ENCODE measurements at regions not wholly inside any gene's neighbourhood (a gene's known extent, or its start where the extent isn't known, plus 50 kb on each side); places are given as distances from the start of the nearest gene placed in this dataset.

- WGBS = 91% methylated on average over 4 of the region's 4 CpGs
- H3K9me3 ChIP-seq (ENCODE audit: control insufficient read depth in 2 of 2, insufficient read depth in 1 of 2, low read length in 1 of 2) = no peaks in the 10 kb centered on the region
- H3K4me1 ChIP-seq (ENCODE audit: control insufficient read depth in 2 of 2, insufficient read depth in 2 of 2, low read length in 2 of 2) = no peaks in the 10 kb centered on the region
- no peaks in the 10 kb centered on the region for H3K36me3 ChIP-seq (ENCODE audit: control insufficient read depth in 2 of 2, insufficient read depth in 2 of 2, low read length in 1 of 2)
- H3K4me3 ChIP-seq (ENCODE audit: low read length in 2 of 2) = no peak overlapping the region
- H3K27me3 ChIP-seq (ENCODE audit: control insufficient read depth in 2 of 2, insufficient read depth in 1 of 2, low read length in 1 of 2) = no peaks in the 10 kb centered on the region
- DNase-seq (ENCODE audit: low read depth in 6 of 9, low spot score in 9 of 9) = no peak
- H3K27ac ChIP-seq (ENCODE audit: low read depth in 1 of 2, low read length in 1 of 2) = no peak overlapping the region
Measured at GRCh38 chr3:55203546-55203945, 275.7 kb upstream of the LRTM1 start.

- Histone ChIP-seq H3K27me3 (ENCODE audit: control insufficient read depth in 2 of 2, insufficient read depth in 1 of 2, low read length in 1 of 2) (no peaks in the 10 kb centered on the region), H3K4me1 (ENCODE audit: control insufficient read depth in 2 of 2, insufficient read depth in 2 of 2, low read length in 2 of 2) (no peaks in the 10 kb centered on the region), H3K4me3 (ENCODE audit: low read length in 2 of 2) (no peak overlapping the region), H3K27ac (ENCODE audit: low read depth in 1 of 2, low read length in 1 of 2) (no peak overlapping the region), H3K36me3 (ENCODE audit: control insufficient read depth in 2 of 2, insufficient read depth in 2 of 2, low read length in 1 of 2) (no peaks in the 10 kb centered on the region), H3K9me3 (ENCODE audit: control insufficient read depth in 2 of 2, insufficient read depth in 1 of 2, low read length in 1 of 2) (no peaks in the 10 kb centered on the region)
- DNase-seq (ENCODE audit: low read depth in 6 of 9, low spot score in 9 of 9) = no peak
- 91% methylated on average over 4 of the region's 4 CpGs for WGBS
Measured at GRCh38 chr3:55203006-55203405, 275.1 kb upstream of the LRTM1 start.

GRCh38 chr3:55202326-55202725 is 274.5 kb upstream of the LRTM1 start:
- 97% methylated on average over 2 of the region's 2 CpGs for WGBS
- Histone ChIP-seq H3K4me1 (ENCODE audit: control insufficient read depth in 2 of 2, insufficient read depth in 2 of 2, low read length in 2 of 2) (no peaks in the 10 kb centered on the region), H3K27me3 (ENCODE audit: control insufficient read depth in 2 of 2, insufficient read depth in 1 of 2, low read length in 1 of 2) (no peaks in the 10 kb centered on the region), H3K4me3 (ENCODE audit: low read length in 2 of 2) (no peak overlapping the region), H3K27ac (ENCODE audit: low read depth in 1 of 2, low read length in 1 of 2) (no peak overlapping the region), H3K9me3 (ENCODE audit: control insufficient read depth in 2 of 2, insufficient read depth in 1 of 2, low read length in 1 of 2) (no peaks in the 10 kb centered on the region), H3K36me3 (ENCODE audit: control insufficient read depth in 2 of 2, insufficient read depth in 2 of 2, low read length in 1 of 2) (no peaks in the 10 kb centered on the region)
- DNase-seq (ENCODE audit: low read depth in 6 of 9, low spot score in 9 of 9) = no peak

- Histone ChIP-seq H3K27me3 (ENCODE audit: control insufficient read depth in 2 of 2, insufficient read depth in 1 of 2, low read length in 1 of 2) (no peaks in the 10 kb centered on the region), H3K36me3 (ENCODE audit: control insufficient read depth in 2 of 2, insufficient read depth in 2 of 2, low read length in 1 of 2) (no peaks in the 10 kb centered on the region)
- 91% methylated on average over 7 of the region's 7 CpGs for WGBS
Measured at GRCh38 chr3:55201779-55202178, 273.9 kb upstream of the LRTM1 start.

GRCh38 chr3:55200906-55201305 is 273.0 kb upstream of the LRTM1 start:
- H3K4me1 ChIP-seq (ENCODE audit: control insufficient read depth in 2 of 2, insufficient read depth in 2 of 2, low read length in 2 of 2) = no peaks in the 10 kb centered on the region
- WGBS = 97% methylated on average over 2 of the region's 2 CpGs
- no peaks in the 10 kb centered on the region for H3K9me3 ChIP-seq (ENCODE audit: control insufficient read depth in 2 of 2, insufficient read depth in 1 of 2, low read length in 1 of 2)
- H3K27ac ChIP-seq (ENCODE audit: low read depth in 1 of 2, low read length in 1 of 2) = no peak overlapping the region
- no peaks in the 10 kb centered on the region for H3K36me3 ChIP-seq (ENCODE audit: control insufficient read depth in 2 of 2, insufficient read depth in 2 of 2, low read length in 1 of 2)
- DNase-seq (ENCODE audit: low read depth in 6 of 9, low spot score in 9 of 9) = no peak
- H3K4me3 ChIP-seq (ENCODE audit: low read length in 2 of 2) = no peak overlapping the region
- H3K27me3 ChIP-seq (ENCODE audit: control insufficient read depth in 2 of 2, insufficient read depth in 1 of 2, low read length in 1 of 2) = no peaks in the 10 kb centered on the region

More at GRCh38 chr3:55201779-55202178, 273.9 kb upstream of the LRTM1 start:
- Histone ChIP-seq H3K4me1 (ENCODE audit: control insufficient read depth in 2 of 2, insufficient read depth in 2 of 2, low read length in 2 of 2) (no peaks in the 10 kb centered on the region), H3K9me3 (ENCODE audit: control insufficient read depth in 2 of 2, insufficient read depth in 1 of 2, low read length in 1 of 2) (no peaks in the 10 kb centered on the region), H3K27ac (ENCODE audit: low read depth in 1 of 2, low read length in 1 of 2) (no peak overlapping the region), H3K4me3 (ENCODE audit: low read length in 2 of 2) (no peak overlapping the region)
- DNase-seq (ENCODE audit: low read depth in 6 of 9, low spot score in 9 of 9) = no peak

- Histone ChIP-seq H3K27me3 (ENCODE audit: control insufficient read depth in 2 of 2, insufficient read depth in 1 of 2, low read length in 1 of 2) (no peaks in the 10 kb centered on the region), H3K4me3 (ENCODE audit: low read length in 2 of 2) (no peak overlapping the region), H3K36me3 (ENCODE audit: control insufficient read depth in 2 of 2, insufficient read depth in 2 of 2, low read length in 1 of 2) (no peaks in the 10 kb centered on the region), H3K4me1 (ENCODE audit: control insufficient read depth in 2 of 2, insufficient read depth in 2 of 2, low read length in 2 of 2) (no peaks in the 10 kb centered on the region), H3K9me3 (ENCODE audit: control insufficient read depth in 2 of 2, insufficient read depth in 1 of 2, low read length in 1 of 2) (no peaks in the 10 kb centered on the region), H3K27ac (ENCODE audit: low read depth in 1 of 2, low read length in 1 of 2) (no peak overlapping the region)
- 90% methylated on average over 4 of the region's 4 CpGs for WGBS
- DNase-seq (ENCODE audit: low read depth in 6 of 9, low spot score in 9 of 9) = no peak
Measured at GRCh38 chr3:55198554-55198953, 270.7 kb upstream of the LRTM1 start.

- Histone ChIP-seq H3K4me1 (ENCODE audit: control insufficient read depth in 2 of 2, insufficient read depth in 2 of 2, low read length in 2 of 2) (no peaks in the 10 kb centered on the region), H3K36me3 (ENCODE audit: control insufficient read depth in 2 of 2, insufficient read depth in 2 of 2, low read length in 1 of 2) (no peaks in the 10 kb centered on the region), H3K4me3 (ENCODE audit: low read length in 2 of 2) (no peak overlapping the region), H3K9me3 (ENCODE audit: control insufficient read depth in 2 of 2, insufficient read depth in 1 of 2, low read length in 1 of 2) (no peaks in the 10 kb centered on the region), H3K27me3 (ENCODE audit: control insufficient read depth in 2 of 2, insufficient read depth in 1 of 2, low read length in 1 of 2) (no peaks in the 10 kb centered on the region), H3K27ac (ENCODE audit: low read depth in 1 of 2, low read length in 1 of 2) (no peak overlapping the region)
- WGBS = 82% methylated on average over 2 of the region's 2 CpGs
- DNase-seq (ENCODE audit: low read depth in 6 of 9, low spot score in 9 of 9) = no peak
Measured at GRCh38 chr3:55197021-55197420, 269.2 kb upstream of the LRTM1 start.

GRCh38 chr3:55196495-55196894 is 268.6 kb upstream of the LRTM1 start:
- H3K9me3 ChIP-seq (ENCODE audit: control insufficient read depth in 2 of 2, insufficient read depth in 1 of 2, low read length in 1 of 2) = no peaks in the 10 kb centered on the region
- 96% methylated on average over 1 of the region's 1 CpG for WGBS
- no peaks in the 10 kb centered on the region for H3K27me3 ChIP-seq (ENCODE audit: control insufficient read depth in 2 of 2, insufficient read depth in 1 of 2, low read length in 1 of 2)
- no peaks in the 10 kb centered on the region for H3K36me3 ChIP-seq (ENCODE audit: control insufficient read depth in 2 of 2, insufficient read depth in 2 of 2, low read length in 1 of 2)
- no peak overlapping the region for H3K27ac ChIP-seq (ENCODE audit: low read depth in 1 of 2, low read length in 1 of 2)
- no peak for DNase-seq (ENCODE audit: low read depth in 6 of 9, low spot score in 9 of 9)
- H3K4me1 ChIP-seq (ENCODE audit: control insufficient read depth in 2 of 2, insufficient read depth in 2 of 2, low read length in 2 of 2) = no peaks in the 10 kb centered on the region
- H3K4me3 ChIP-seq (ENCODE audit: low read length in 2 of 2) = no peak overlapping the region

- H3K9me3 ChIP-seq (ENCODE audit: control insufficient read depth in 2 of 2, insufficient read depth in 1 of 2, low read length in 1 of 2) = no peaks in the 10 kb centered on the region
- H3K4me1 ChIP-seq (ENCODE audit: control insufficient read depth in 2 of 2, insufficient read depth in 2 of 2, low read length in 2 of 2) = no peaks in the 10 kb centered on the region
- 94% methylated on average over 3 of the region's 3 CpGs for WGBS
- H3K4me3 ChIP-seq (ENCODE audit: low read length in 2 of 2) = no peak overlapping the region
- no peaks in the 10 kb centered on the region for H3K36me3 ChIP-seq (ENCODE audit: control insufficient read depth in 2 of 2, insufficient read depth in 2 of 2, low read length in 1 of 2)
- no peaks in the 10 kb centered on the region for H3K27me3 ChIP-seq (ENCODE audit: control insufficient read depth in 2 of 2, insufficient read depth in 1 of 2, low read length in 1 of 2)
- no peak for DNase-seq (ENCODE audit: low read depth in 6 of 9, low spot score in 9 of 9)
- no peak overlapping the region for H3K27ac ChIP-seq (ENCODE audit: low read depth in 1 of 2, low read length in 1 of 2)
Measured at GRCh38 chr3:55194376-55194775, 266.5 kb upstream of the LRTM1 start.

Measured in thymus (tissue), 11 donors.